Caki2 (cell line): ENCODE measurements at regions not wholly inside any gene's neighbourhood (a gene's known extent, or its start where the extent isn't known, plus 50 kb on each side); places are given as distances from the start of the nearest gene placed in this dataset.
"Not testable (repeated sequence)": the region's sequence is repeated elsewhere in the genome, so short reads cannot be mapped to it uniquely, and the experiment has no call there.

Experiments used
- DNase-seq: peaks from one replicate; pipeline ENCODE4 v3.0.0-alpha.2; 2015; ENCODE audit warnings: low read depth
- in situ Hi-C: cut with HindIII; loops from 2 replicates; pipeline ENCODE4 v1.10.0; 2016; ENCODE audit warnings: low sequenced_read_pairs, low pct_unique_long_range_greater_than_20kb, mixed read lengths

- in situ Hi-C loops: no loop called here
- no peak for DNase-seq
Measured at GRCh38 chrX:131595120-131595519, 51.2 kb downstream of the OR13H1 start.

- in situ Hi-C loops: no loop called here
- DNase-seq: no peak
Measured at GRCh38 chrX:131607792-131608369, 64.0 kb downstream of the OR13H1 start.

GRCh38 chrX:131609480-131609879 lies 65.6 kb downstream of the OR13H1 start:
- DNase-seq: no peak
- in situ Hi-C loops: no loop called here

GRCh38 chrX:131613260-131613659 lies 69.4 kb downstream of the OR13H1 start:
- in situ Hi-C loops: no loop called here
- no peak for DNase-seq

DNA sequence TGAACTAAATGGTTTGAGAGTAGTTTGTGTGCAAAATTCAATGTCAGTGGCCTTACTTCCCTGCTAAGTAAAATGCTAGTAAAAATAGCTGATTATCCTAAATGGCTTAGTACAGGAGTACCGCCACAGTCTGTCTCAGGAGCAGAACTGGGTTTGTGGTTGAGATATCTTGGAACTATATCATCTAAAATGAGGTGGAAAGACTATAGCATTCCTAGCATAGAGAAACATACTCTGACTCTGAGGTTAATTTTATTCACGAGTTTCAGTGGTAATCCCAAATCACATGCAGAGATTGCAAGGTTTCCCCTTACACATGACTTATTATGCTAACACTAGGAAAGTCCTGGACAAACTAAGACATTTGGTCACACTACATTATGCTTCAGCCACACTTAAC lies 70.4 kb downstream of the OR13H1 start:
- in situ Hi-C loops: no loop called here
- no peak for DNase-seq

DNA sequence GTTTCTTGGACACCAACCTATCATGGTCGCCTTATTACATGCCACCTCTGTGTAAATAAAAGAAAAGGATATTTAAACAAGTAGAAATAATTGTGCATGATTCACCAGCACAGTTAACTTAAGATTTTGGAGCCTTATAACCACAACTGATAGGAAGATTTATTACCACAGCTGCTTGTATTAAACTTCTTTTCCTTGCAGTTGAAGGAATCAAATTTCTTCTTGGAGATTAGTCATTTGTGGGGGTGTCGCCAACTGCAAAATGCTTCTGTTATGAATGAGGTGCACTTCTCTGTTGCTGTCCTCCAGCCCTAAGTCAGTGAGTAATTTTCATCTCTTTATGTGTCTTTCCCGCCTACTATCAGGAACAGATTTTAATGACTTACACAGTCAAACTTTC lies 73.3 kb downstream of the OR13H1 start:
- no peak for DNase-seq
- in situ Hi-C loops: no loop called here

DNA sequence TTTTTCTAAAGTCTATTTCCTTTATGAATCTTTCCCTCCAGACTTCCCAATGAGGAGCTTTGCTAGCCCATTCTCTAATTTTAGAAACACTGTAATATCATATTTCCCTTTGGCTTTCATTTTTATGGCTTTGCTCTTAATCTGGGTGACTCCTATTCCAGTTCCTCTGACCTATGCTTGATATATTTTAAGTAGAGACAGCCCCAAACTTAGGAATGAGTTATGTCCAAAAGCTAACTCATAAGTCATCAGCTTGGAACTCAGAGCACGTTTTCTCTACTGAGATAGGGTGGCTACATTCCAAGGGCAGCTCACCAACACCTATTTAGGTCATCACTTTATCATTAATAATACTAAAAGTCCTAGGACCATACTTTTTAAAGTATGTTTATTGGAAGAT lies 77.8 kb downstream of the OR13H1 start:
- in situ Hi-C loops: no loop called here
- no peak for DNase-seq

DNA sequence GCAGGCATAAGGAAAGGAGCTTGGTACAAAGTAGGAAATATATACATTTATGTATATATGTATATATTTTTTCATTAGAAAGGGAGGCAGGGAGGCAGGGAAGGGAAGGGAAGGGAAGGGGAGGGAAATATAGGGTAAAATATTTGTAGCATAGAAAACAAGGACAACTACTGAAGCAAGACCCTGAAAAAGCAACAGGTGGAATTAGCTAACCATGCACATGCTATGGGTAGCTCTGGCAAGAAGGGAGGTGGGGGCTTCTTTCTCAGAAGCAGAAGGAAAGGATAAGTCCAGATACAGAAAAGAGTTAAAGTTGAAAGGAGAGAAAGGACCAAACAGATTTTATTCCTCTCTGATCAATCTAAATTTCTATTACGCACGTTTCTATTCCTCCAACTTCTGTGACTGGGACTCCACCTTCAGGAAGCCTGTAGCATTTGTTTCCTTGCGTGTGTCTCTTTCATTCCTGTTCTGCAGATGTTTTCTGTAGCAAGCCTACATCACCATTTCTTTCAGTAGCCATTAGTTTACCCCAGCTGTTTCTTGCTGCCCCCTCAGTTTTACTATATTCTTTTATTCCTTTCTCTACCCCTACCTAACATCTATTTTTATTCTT lies 82.9 kb downstream of the OR13H1 start:
- no peak for DNase-seq
- in situ Hi-C loops: no loop called here

DNA sequence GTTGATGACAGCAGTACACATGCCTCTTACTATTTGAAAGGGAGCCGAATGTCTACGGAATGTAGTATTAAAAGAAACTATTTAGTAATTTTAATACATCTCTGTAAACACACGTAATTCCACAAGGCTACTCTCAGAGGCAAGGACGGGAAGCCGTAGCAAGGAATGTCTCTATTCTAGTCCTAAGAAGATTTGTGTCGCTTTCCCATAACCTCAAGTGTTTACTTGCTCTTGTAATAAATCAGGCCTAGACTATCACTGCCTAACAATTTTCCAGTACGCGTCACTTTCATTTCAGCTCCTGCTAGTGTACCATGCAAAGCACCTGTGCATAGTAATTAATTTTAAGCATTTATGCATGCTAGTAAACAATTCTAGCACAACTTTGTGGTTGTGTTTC lies 86.7 kb downstream of the OR13H1 start:
- in situ Hi-C loops: no loop called here
- DNase-seq: no peak

DNA sequence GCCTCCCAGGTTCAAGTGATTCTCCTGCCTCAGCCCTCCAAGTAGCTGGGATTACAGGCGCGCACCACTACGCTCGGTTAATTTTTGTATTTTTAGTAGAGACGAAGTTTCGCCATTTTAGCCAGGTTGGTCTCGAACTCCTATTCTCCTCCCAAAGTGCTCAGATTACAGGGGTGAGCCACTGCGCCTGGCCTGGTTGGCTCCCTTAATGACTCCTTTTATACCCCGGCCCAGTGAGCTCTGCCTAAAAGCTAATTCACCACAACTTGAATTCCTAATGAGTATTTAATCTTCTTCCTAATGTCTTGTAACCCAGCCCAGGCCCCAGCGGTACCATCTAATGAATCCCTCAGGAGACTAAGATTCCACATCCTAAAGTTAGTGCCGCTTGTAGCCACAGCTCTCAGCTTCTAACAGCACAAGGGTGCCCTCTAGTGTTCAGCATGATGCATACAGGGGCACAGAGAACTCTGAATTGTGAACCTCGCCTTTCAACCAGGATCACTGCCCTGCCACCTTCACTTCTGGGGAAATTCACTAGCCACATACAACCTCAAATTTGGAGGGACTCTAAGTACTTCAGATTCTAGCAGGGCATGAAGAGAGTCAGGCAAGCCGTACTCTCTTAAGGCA lies 89.5 kb downstream of the OR13H1 start:
- DNase-seq: peak; percentile 8

GRCh38 chrX:131634900-131635299 lies 91.0 kb downstream of the OR13H1 start:
- in situ Hi-C loops: no loop called here
- no peak for DNase-seq

More for the DNA sequence above, 89.5 kb downstream of the OR13H1 start:
- in situ Hi-C loops: no loop called here

GRCh38 chrX:131646106-131646505 lies 102.2 kb downstream of the OR13H1 start:
- no peak for DNase-seq
- in situ Hi-C loops: no loop called here

- in situ Hi-C loops: no loop called here
- no peak for DNase-seq
Measured at GRCh38 chrX:131649741-131650140, 105.9 kb downstream of the OR13H1 start.

DNA sequence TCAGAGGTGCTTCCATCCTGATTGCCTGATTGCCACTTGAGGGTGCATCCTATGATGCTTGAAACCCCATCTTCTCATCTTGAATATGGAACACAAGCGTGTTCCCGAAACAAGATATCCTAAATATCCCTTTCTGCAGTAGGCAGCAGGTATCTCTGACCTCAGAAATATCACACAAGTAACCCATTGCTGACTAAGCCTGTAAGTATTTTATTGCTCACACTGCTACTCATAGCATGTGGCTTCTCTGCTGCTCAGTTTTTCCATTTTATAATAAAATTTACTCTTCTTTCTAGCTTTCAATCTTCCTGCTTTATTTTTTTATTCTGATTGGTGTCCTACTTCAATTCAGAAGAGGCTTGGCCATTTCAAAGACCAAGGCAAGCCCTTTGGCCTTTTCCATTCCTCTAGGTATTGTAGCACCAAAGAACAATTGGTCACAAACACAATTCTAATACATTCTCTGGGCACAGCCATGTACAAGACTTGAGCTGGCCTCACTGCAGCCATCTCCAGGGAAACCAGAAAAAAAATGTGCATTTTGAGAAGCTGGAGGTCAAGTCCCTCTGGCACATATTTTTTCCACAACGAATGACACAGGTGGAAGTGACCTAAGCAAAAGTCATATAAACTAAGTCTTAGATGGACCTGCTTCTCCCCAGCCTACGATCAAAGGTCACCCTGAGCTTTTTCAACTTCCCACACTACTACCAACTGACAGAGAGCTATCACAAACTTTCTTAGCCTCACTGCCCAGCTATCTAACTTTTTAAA lies 107.0 kb downstream of the OR13H1 start:
- no peak for DNase-seq
- in situ Hi-C loops: no loop called here

- DNase-seq, in situ Hi-C loops: not testable (repeated sequence)
Measured at GRCh38 chrX:131663726-131664125, 119.9 kb downstream of the OR13H1 start.

- in situ Hi-C loops: no loop called here
- no peak for DNase-seq
Measured at GRCh38 chrX:131671735-131672134, 127.9 kb downstream of the OR13H1 start.

- peak; percentile 1 for DNase-seq
- in situ Hi-C loops: no loop called here
Measured at GRCh38 chrX:131675596-131676194, 131.8 kb downstream of the OR13H1 start.

DNA sequence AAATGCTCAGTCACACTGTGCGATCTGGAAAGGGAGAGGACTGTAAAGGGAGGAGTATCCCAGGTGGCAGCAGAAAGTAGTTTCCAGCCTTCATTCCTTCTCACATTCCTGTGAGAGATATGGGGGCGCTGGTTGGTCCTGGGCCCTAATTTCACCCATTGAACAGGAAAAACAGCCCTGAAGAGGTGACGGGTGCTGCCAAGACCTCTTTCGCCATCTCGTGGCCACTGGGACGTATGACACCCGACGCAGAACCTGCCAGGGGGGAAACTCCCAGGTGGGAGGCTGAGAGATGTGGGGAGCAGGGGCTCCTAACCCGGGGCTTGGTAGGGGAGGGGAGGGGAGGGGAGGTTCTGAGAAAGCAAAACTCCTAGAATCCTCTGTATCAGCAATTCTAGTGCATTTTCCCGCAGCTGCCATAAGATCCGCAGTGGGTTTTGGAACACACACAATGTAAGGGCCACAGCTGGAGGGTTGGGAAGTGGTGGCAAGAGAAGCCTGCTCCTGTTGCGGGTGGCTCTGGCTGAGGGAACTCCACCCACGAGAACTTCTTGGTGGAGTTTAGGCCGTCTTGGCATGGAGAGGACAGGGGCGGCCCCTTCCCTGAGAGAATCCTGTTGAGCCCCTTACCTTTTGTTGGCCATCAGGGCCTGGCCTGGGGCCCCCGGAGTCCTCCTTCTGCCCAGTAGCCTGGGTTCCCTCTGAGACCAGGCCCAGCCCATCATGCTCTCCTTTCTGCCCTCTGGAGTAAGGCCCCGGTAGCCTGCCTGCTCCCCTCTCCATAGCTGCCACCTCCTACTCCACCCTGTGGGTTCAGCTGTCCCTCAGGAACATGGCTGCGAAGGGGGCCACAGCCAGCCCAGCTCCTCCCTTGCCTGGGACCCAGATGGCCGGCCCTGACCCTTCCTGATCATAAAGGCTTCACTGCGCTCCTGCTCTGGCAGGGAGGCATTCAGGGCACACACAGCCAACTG lies 134.1 kb downstream of the OR13H1 start:
- peak; percentile 3 for DNase-seq
- in situ Hi-C loops: no loop called here
